ENCODE measurements at regions not wholly inside any gene's neighbourhood (a gene's known extent, or its start where the extent isn't known, plus 50 kb on each side); places are given as distances from the start of the nearest gene placed in this dataset.
"Not testable (repeated sequence)": the region's sequence is repeated elsewhere in the genome, so short reads cannot be mapped to it uniquely, and the experiment has no call there.

GRCh38 chr1:173329726-173330125 lies 122.6 kb upstream of the TNFSF4 start:
- DNase-seq (ENCODE audit: insufficient read length) = no peak
- no peak for FAIRE-seq
- TF ChIP-seq POLR2A (IDR thresholded peaks at IDR 0.05; ENCODE audit: low read depth, low read length) (no peak), POLR2AphosphoS5 (IDR thresholded peaks at IDR 0.05; ENCODE audit: low read depth, low read length) (no peak), TAF1 (IDR thresholded peaks at IDR 0.05; ENCODE audit: borderline replicate concordance, low read depth, low read length) (no peak)

- DNase-seq (ENCODE audit: insufficient read length) = no peak
These were observed 123.2 kb upstream of the TNFSF4 start for GRCh38 chr1:173330149-173330951.

GRCh38 chr1:173330952-173331548 lies 123.9 kb upstream of the TNFSF4 start:
- not testable (repeated sequence) for DNase-seq (ENCODE audit: insufficient read length); FAIRE-seq

More at GRCh38 chr1:173330149-173330951, 123.2 kb upstream of the TNFSF4 start:
- TF ChIP-seq POLR2AphosphoS5 (IDR thresholded peaks at IDR 0.05; ENCODE audit: low read depth, low read length) = no peak
- FAIRE-seq = no peak

- FAIRE-seq (no peak), DNase-seq (ENCODE audit: insufficient read length) (no peak)
- TF ChIP-seq POLR2A (IDR thresholded peaks at IDR 0.05; ENCODE audit: low read depth, low read length) (no peak), POLR2AphosphoS5 (IDR thresholded peaks at IDR 0.05; ENCODE audit: low read depth, low read length) (no peak)
These were observed 124.9 kb upstream of the TNFSF4 start for GRCh38 chr1:173332026-173332425.

DNA sequence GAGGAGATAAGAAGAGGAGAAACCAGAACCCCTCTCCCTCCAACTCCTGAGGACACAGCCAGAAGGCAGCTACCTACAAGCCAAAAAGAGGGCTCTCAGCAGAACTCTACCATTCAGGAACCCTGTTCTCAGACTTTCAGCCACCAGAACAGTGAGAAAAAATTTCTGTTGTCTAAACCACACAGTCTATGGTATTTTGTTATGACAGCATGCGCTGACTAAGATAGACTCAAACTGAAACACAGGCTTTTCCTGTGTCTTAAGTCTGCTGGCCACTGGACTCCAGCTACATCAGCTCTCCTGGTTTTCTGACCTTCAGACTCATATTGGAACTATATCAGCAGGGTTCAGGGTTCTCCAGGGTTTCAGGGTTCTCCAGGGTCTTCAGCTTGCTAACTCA lies 126.5 kb upstream of the TNFSF4 start:
- DNase-seq (ENCODE audit: insufficient read length) (no peak), FAIRE-seq (peak; percentile 91)
- TF ChIP-seq TAF1 (IDR thresholded peaks at IDR 0.05; ENCODE audit: borderline replicate concordance, low read depth, low read length) (no peak), POLR2AphosphoS5 (IDR thresholded peaks at IDR 0.05; ENCODE audit: low read depth, low read length) (no peak), POLR2A (IDR thresholded peaks at IDR 0.05; ENCODE audit: low read depth, low read length) (no peak)

DNA sequence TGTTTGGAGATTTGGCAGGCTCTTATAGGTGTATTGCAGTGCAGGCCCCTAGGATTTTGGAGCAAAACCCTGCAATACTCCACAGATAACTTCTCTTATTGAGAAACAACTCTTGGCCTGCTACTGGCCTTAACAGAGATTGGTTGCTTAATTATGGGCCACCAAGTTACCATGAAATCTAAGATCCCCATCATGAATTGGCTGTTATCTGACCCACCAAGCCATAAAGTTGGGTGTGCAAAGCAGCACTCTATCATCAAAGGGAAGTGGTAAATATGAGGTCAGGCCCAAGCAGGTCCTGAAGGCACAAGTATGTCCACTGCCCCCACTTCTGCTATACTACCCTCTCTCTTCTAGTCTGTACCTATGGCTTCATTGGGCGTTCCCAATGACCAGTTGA lies 130.0 kb upstream of the TNFSF4 start:
- no peak for FAIRE-seq

DNA sequence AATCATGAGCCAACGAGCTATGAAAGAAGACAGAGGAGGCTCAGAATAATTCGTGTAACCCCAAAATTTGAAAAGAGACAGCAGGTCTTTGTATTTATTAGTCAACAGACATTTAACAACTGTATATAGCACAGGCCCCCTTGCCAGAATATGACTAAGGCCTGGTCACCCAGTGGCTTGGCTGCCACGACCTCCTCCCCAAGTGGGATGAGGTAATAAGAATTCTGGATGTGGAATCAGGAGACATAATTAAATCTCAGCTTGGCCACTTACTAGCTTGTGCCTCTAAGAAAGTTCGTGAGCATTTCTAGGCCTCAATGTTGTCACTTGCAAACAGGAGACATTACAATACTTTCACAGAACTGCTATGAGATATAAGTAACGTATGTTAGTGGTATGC lies 134.2 kb upstream of the TNFSF4 start:
- DNase-seq (ENCODE audit: insufficient read length) (no peak), FAIRE-seq (no peak)
- TF ChIP-seq POLR2AphosphoS5 (IDR thresholded peaks at IDR 0.05; ENCODE audit: low read depth, low read length) = no peak
- no peak for TF ChIP-seq TAF1 (IDR thresholded peaks at IDR 0.05; ENCODE audit: borderline replicate concordance, low read depth, low read length)

More for the DNA sequence above, 130.0 kb upstream of the TNFSF4 start:
- no peak for TF ChIP-seq TAF1 (IDR thresholded peaks at IDR 0.05; ENCODE audit: borderline replicate concordance, low read depth, low read length)
- no peak for TF ChIP-seq POLR2AphosphoS5 (IDR thresholded peaks at IDR 0.05; ENCODE audit: low read depth, low read length)
- no peak for TF ChIP-seq POLR2A (IDR thresholded peaks at IDR 0.05; ENCODE audit: low read depth, low read length)
- no peak for DNase-seq (ENCODE audit: insufficient read length)

- DNase-seq (ENCODE audit: insufficient read length) (no peak), FAIRE-seq (no peak)
- TF ChIP-seq POLR2A (IDR thresholded peaks at IDR 0.05; ENCODE audit: low read depth, low read length) = no peak
- no peak for TF ChIP-seq POLR2AphosphoS5 (IDR thresholded peaks at IDR 0.05; ENCODE audit: low read depth, low read length)
- no peak for TF ChIP-seq TAF1 (IDR thresholded peaks at IDR 0.05; ENCODE audit: borderline replicate concordance, low read depth, low read length)
These were observed 134.8 kb upstream of the TNFSF4 start for GRCh38 chr1:173341971-173342370.

DNA sequence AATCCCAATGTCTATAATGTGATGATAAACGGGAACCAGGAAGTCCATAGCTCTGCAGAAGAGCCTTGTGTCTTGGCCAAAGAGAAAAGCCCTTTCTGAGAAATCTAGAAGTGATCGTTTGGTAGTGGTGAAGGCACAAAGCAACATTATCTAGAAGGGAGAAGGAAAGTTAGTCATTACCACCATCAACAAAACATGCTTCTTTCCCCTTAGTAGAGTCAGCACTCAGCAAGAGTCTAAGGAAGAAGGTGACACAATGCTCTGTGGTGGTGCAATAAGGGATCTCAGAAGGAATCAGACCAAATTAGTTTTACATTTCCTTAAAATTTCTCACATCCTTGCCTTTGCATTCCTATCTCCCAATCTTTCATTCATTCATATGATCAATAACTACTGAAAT lies 134.4 kb upstream of the PRDX6 start:
- FAIRE-seq (no peak), DNase-seq (ENCODE audit: insufficient read length) (no peak)
- TF ChIP-seq POLR2A (IDR thresholded peaks at IDR 0.05; ENCODE audit: low read depth, low read length) (no peak), TAF1 (IDR thresholded peaks at IDR 0.05; ENCODE audit: borderline replicate concordance, low read depth, low read length) (no peak), POLR2AphosphoS5 (IDR thresholded peaks at IDR 0.05; ENCODE audit: low read depth, low read length) (no peak)

DNA sequence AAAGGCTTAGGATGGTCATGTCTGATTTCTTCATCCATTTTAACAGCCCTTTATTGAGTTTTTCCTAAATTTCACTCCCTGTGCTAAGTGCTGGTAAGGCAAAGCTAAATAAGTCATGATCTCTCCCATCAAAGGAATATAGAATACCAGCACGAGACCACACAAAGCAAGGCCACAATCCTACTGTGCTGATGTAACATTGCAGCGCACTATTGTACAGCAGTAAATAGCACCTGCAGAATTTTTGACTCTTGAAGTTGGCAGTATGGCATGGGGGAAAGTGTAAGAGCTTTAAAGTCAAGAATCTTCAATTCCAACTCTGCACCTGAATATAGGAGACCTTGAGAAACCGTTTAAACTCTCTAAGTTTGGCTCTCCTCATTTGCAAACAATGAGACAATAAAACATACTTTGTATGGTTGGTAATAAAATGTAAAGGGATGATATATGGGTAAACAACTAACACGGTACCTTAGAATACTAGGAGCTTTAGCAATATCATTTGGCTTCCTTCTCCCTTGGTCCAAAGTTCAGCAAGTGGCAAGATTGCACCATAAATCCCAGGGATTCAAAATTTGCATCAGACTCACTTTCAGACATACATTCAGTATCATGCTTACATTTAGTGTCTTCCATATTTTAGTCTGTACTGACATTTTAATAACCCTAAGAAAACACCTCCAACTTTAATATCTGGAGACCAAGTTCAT lies 132.9 kb upstream of the PRDX6 start:
- FAIRE-seq = no peak
- no peak for DNase-seq (ENCODE audit: insufficient read length)
- no peak for TF ChIP-seq POLR2AphosphoS5 (IDR thresholded peaks at IDR 0.05; ENCODE audit: low read depth, low read length)
- TF ChIP-seq TAF1 (IDR thresholded peaks at IDR 0.05; ENCODE audit: borderline replicate concordance, low read depth, low read length) = no peak
- no peak for TF ChIP-seq POLR2A (IDR thresholded peaks at IDR 0.05; ENCODE audit: low read depth, low read length)

DNA sequence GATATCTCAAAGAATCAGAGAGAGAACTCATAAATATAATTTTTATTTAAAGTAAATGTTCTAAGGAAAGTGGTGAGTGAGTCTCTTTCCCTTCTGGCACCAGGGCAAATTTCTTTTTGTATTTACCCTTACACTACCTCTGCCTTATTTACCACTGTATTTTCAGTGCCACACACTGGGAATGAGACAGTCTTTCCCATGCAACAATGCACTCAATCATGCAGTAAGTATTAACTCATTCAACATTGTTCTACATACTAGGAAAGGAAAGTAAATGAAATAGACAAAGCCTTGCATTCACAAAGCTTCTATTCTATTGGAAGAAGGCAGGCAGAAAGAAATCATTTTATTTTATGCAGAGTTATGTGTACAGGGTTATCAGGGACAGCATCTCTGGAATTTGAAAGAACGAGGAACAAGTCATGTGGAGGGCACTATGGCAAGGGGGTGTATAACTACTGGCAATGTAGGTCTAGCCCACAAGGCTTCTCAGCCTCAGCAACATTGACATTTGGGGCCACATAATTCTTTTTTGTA lies 129.8 kb upstream of the PRDX6 start:
- DNase-seq (ENCODE audit: insufficient read length) (no peak), FAIRE-seq (no peak)
- TF ChIP-seq POLR2AphosphoS5 (IDR thresholded peaks at IDR 0.05; ENCODE audit: low read depth, low read length) (no peak), TAF1 (IDR thresholded peaks at IDR 0.05; ENCODE audit: borderline replicate concordance, low read depth, low read length) (no peak), POLR2A (IDR thresholded peaks at IDR 0.05; ENCODE audit: low read depth, low read length) (no peak)

DNA sequence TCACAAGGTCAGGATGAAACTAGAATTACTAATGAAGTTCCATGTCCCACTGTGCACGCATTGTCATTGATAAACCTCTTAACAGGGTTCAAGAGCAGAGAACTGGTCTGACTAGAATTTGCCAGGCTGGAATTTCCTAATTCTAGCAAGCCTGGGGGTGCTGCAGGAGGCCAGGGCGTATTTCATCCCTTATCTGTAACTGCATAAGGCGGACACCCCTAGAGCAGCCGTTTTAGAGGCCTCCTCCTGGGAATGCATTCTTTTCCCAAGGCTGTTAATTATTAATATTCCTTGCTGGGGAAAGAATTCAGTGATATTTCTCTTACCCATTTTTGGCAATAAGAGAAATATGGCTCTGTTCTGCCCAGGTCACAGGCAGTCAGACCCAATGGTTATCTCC lies 124.5 kb upstream of the PRDX6 start:
- not testable (repeated sequence) for FAIRE-seq; DNase-seq (ENCODE audit: insufficient read length)

Measured in GM12892 (cell line).